GM18861 (cell line): ENCODE measurements at regions not wholly inside any gene's neighbourhood (a gene's known extent, or its start where the extent isn't known, plus 50 kb on each side); places are given as distances from the start of the nearest gene placed in this dataset.

Experiments used
- ATAC-seq: cut with Tn5 transposase; IDR thresholded peaks from one replicate; pipeline ENCODE4 v1.9.1; 2021; ENCODE audit not compliant: unreplicated experiment

- ATAC-seq = no peak
Observed at GRCh38 chr10:128861018-128861901, 605.8 kb upstream of the MGMT start.

DNA sequence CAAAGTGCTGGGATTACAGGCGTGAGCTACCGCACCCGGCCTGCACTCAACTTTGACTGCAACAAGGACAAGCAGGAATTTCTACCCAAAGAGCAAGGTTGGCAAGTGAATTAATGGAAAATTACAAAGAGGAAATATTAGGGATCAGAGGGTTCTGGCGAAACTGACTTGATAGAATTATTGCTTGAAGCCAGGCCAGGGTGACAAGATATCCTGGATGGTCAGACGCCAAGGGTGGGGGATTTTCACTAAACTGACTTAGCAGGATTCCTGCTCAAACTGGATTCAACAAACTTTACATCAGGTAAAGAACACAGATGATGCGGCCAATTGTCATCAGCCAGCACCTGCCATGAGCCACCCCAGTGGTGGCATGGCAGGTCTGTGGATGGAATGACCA, 603.6 kb upstream of the MGMT start:
- ATAC-seq = no peak

GRCh38 chr10:128863823-128864405, 603.1 kb upstream of the MGMT start:
- no peak for ATAC-seq

DNA sequence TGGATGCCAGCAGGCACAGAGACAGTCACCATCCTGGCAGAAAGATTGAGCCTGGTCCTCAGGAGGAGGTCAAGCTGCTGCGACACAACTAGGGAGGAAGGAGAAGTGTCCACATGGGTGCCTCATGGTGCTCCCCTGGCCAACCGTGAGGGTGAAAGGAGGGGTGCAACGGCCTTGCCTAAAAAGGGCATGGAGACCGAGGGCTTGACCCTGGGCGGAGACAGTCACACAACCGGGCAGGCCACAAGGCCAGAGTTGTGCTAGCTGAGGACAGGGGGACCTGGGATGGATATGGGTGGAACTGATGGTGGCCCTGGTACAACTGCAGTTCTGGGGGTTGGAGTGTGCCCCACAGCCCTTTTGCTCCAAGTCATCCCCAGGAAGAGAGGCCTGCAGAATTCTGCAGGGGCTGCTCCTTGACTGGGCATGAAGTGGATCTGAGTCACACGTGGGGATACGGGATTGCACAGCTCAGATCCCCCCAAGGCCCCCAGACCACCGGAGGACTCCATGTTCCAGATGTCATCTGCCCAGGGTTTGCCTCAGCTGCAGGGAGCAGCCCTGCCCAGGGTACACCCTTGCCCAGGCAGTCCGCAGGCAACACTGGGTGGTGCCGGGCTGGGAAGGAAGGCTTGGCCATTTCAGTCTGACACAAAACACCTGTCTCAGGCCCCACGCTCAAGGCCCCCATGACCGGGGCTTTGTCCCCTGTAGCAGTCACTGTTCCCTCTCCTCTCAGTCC, 602.3 kb upstream of the MGMT start:
- ATAC-seq = no peak

GRCh38 chr10:128865436-128866195, 601.4 kb upstream of the MGMT start:
- no peak for ATAC-seq

DNA sequence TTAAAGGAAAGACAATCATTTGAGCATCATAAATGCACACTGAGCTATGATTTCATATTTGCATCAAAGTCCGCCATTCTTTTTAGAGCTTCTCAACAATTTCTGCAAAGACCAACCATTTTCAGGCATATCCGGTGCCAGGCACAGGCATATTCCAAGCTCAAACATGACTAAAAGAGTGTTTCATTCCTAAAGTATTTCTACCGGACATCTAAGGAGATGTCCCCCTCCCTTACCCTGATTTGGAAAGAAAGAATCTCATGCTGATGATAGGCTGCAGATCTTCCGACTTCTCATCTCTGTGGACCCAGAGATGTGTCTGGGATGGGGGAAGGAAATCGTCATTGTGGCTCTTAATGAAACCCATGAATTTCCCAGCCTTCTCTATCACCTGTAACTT, 600.5 kb upstream of the MGMT start:
- no peak for ATAC-seq

DNA sequence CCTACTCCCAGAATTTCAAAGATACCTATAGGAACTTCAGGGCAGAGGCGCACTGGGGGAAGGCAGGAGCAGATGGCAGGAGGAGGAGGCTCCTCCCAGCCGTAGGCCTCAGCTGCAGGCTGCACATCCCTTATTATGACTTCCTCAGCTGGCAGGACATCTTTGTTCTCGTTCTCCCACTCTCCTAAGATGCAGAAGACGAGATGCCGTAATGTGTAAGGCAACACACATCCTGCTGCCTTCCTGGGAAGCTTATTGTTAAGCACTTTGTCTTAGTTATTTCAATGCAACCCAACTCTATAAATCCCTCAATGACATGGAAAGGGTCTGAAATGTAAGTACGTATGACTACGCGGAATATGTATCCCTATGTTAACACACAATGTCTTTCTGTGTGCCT, 599.8 kb upstream of the MGMT start:
- ATAC-seq = no peak

DNA sequence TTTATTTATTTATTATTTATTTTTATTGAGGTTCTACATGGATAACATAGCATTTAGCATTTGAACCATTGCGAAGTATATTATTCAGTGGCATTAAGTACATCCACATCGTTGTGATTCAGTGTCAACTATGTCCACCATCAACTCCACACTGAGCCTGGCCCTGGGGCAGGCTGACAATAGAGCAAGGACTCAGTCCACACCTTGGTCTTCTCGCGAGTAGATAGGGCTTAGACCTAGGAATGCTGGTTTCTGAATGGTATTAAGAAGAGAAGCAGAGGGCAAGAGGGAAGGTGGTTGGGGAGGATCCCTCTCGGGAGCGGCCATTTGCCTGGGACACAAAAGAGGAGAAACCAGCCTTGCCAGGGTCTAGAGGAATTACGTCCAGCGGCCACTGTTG, 599.2 kb upstream of the MGMT start:
- no peak for ATAC-seq

DNA sequence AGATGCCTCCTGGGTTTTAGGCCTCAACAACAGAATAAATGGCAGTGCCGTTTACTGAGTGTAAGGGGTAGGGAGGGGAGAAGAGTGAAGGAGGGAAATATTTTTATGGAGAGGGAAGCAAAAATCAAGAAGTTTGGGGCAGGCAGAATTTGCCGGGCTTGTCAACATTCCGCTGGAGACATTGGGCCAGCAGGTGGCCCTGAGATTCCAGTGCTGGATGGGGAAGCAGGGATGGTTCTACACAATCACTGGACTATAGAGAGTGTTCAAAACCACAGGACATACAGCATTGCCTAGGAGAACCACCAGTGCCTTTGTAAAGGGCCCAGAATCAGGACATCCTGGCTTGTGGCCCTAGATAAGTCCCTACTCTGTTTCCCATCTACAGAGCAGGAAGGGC, 598.6 kb upstream of the MGMT start:
- ATAC-seq = no peak

DNA sequence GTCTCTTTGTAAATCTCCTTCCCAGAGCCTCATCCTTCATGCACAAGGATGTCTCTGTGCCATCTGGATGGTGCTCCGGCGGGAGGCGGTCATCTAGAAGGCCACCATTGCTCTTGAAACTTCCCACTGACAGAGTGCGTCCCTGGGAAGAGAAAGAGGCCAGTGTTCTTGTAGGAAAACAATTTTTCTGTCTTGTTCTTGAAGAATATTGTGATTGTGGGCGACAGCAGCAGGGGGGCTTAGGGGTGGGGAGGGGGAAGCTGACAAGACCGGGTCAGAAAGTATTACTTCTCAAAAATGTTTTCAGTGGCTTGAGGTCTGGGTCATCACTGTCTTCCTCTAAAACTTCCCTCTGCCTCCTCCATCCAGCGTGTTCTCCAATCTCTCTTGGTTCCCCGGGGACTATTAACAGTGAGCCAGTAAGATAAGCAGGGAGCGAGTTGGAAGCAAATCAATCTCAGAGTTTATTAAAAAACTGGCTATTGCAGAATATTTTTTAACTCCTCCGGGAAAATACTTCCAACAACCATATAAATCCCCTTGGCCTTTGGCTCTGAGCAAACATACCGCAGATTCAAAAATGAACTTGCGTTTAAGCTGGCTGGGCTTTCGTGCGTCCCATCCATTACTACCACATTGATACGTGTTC, 597.8 kb upstream of the MGMT start:
- ATAC-seq = no peak

DNA sequence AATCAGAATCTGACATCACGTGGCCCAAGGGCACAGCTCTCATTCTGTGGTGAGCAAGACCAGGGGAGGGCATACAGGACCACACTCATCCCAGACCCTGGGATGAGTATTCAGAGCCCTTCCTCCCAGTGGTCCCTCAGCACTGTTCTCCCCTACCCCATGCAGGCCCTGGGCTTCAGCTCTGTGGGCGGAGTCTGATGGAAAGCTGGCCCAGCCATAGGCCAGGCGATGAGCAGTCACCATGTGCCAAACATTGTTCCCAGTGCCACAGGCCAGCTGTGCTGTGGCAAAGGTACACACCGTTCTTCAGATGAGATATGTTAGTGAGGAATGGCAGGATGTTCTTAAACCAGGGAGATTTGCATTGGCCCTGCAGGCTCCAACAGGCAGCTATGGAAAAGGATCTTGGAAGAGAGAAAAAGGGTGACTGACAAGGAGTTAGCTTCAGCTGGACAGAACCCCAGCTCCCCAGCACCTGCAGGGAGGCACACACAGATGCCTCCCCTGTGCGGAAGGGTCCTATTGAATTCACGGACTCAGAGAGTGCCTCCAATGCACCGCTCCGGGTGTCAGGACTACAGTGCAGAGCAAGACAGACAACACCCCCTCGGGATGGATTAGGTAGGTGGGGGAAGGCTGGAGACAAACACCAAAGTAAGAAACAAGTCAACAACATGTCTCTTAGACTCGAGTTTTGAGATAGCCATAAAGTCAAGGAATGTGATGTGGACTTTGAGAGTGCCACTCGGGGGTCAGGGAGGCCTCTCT, 596.0 kb upstream of the MGMT start:
- ATAC-seq = no peak

DNA sequence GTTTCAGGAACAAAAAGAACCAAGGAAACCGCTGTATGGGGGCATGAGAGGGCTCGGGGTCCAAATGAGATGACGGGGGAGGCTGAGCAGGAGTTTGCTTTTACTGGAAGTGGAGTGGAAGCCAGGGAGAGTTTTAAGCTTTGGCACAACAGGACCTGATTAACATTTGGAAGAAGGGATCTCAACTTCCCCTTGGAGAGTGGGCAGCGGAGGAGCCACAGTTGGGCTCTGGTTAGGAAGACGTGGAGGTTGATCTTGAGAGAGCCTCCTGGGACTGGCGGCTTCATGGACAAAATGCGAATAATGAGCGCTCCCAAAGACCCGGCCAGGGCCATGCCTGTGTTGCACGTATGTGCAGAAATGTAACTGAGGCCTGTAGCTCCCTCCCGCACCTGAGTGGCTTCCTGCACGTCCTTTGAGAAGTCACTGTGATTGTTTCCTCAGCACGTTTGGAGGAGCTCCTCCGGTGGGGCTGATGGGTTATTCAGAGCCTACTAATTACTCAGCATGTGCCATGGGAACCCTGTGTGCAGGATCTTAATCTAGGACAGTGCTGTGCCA, 595.3 kb upstream of the MGMT start:
- ATAC-seq = no peak

- ATAC-seq = no peak
Observed at GRCh38 chr10:128873411-128874054, 593.5 kb upstream of the MGMT start.

DNA sequence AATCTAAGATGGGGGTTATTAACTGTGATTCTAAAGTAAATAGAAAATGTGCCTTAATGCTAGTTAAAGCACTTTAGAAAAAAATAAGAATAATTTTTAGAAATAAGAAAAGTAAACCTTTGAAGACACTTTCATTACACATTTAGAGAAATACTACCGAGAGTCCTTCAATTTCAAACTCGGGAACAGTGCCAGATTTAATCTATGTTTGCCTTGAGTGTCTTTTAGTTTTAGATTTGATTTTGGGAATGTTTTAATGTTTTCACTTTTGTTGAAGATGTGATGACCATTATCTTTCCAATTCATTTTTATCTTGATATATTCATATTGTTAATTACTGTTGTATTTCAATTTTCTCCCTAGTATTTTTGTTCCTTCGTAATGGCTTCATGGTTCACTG, 592.7 kb upstream of the MGMT start:
- no peak for ATAC-seq

- no peak for ATAC-seq
Observed at GRCh38 chr10:128875030-128875744, 591.9 kb upstream of the MGMT start.

GRCh38 chr10:128875956-128876736, 590.9 kb upstream of the MGMT start:
- ATAC-seq = no peak

GRCh38 chr10:128877141-128877540, 589.9 kb upstream of the MGMT start:
- no peak for ATAC-seq

DNA sequence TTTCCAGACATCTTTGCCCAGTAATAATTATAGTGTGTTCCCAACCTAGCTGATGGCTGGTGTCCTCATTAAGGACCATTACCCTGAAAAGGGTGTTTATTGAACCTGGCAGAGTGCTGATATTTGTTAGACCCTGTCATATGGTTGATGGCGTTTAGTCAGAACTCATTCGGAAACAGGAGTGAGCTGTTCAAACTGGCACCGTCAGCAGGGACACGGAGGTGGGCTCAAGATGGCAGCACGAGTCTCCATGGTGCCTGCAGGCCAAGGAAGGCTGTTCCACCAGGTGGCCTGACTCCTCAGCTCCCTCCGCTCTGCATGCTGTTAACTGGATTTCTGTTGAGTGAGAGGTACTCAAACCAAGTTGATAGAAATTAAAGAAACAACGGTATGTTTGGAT, 589.1 kb upstream of the MGMT start:
- no peak for ATAC-seq
